ENCODE measurements at regions not wholly inside any gene's neighbourhood (a gene's known extent, or its start where the extent isn't known, plus 50 kb on each side); places are given as distances from the start of the nearest gene placed in this dataset.

DNA sequence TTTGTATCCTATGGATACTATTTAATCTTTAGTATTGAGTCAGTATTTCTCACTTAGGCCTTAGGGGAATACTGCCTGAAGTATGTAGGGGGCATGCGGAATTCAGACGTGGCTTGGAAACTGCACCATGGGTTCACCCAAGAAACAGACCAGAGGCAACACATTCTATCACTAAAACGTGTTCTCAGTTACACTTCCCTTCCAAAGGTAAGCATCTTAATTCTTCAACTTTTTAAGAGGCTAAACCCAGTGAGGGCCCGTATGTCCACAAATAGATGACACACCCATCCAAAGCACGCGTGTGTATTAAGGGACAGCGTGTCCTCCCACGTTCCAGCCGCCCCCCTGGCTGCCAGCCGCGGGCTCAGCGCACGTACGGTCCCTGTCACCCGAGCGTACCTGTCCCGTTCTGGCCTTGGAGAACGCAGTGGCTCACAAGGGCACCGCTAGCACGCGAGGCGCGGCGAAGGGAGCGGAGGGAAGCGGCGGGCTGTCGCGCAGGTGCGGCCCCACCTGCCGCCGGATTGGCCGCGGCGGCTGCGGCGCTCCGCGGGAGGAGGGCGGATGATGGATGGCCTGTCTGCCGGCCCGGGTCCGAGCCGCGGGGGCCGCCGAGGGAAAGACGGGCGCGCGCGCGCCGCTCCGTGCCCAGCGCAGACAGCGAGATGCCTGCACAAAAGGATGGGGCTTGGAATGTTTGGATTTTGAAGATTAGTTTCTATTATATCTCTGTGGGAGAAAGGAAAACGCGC is 1003.9 kb upstream of the NR2F2 start:
- H3K27me3 ChIP-seq (replicated peaks; ENCODE audit: insufficient read depth, low read length), result no peaks in the 10 kb centered on the region
- H4K20me1 ChIP-seq (ENCODE audit: insufficient read depth, low read length), result no peaks in the 10 kb centered on the region
- no peak for TF ChIP-seq EZH2phosphoT487 (IDR thresholded peaks at IDR 0.05; ENCODE audit: low read length)
- no peak for TF ChIP-seq EZH2 (optimal IDR thresholded peaks at IDR 0.05; ENCODE audit: low read depth, low read length)
- TF ChIP-seq, protein P1, sequence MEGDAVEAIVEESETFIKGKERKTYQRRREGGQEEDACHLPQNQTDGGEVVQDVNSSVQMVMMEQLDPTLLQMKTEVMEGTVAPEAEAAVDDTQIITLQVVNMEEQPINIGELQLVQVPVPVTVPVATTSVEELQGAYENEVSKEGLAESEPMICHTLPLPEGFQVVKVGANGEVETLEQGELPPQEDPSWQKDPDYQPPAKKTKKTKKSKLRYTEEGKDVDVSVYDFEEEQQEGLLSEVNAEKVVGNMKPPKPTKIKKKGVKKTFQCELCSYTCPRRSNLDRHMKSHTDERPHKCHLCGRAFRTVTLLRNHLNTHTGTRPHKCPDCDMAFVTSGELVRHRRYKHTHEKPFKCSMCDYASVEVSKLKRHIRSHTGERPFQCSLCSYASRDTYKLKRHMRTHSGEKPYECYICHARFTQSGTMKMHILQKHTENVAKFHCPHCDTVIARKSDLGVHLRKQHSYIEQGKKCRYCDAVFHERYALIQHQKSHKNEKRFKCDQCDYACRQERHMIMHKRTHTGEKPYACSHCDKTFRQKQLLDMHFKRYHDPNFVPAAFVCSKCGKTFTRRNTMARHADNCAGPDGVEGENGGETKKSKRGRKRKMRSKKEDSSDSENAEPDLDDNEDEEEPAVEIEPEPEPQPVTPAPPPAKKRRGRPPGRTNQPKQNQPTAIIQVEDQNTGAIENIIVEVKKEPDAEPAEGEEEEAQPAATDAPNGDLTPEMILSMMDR (IDR thresholded peaks at IDR 0.05; ENCODE audit: low read length), result no peak
- no peaks in the 10 kb centered on the region for H3K9me2 ChIP-seq (replicated peaks; ENCODE audit: insufficient read depth, low read length)
- H3K4me1 ChIP-seq (ENCODE audit: low read length), result no peaks in the 10 kb centered on the region
- H3K79me2 ChIP-seq (ENCODE audit: low read length), result no peaks in the 10 kb centered on the region
- no peak overlapping the region for H3K27ac ChIP-seq (ENCODE audit: low read length)
- no peak overlapping the region for H3K9ac ChIP-seq (ENCODE audit: low read length)
- no peak for DNase-seq
- H3K4me2 ChIP-seq (ENCODE audit: low read depth, low read length), result no peak overlapping the region
- H3F3A ChIP-seq (ENCODE audit: insufficient read depth, low read length), result no peaks in the 10 kb centered on the region
- no peak overlapping the region for H2AFZ ChIP-seq (ENCODE audit: low read length)
- H3K36me3 ChIP-seq (replicated peaks; ENCODE audit: insufficient read depth, low read length), result no peaks in the 10 kb centered on the region
- no peak overlapping the region for H3K4me3 ChIP-seq (ENCODE audit: low read length)
- no peaks in the 10 kb centered on the region for H3K9me3 ChIP-seq (replicated peaks; ENCODE audit: insufficient read depth, low read length)

DNA sequence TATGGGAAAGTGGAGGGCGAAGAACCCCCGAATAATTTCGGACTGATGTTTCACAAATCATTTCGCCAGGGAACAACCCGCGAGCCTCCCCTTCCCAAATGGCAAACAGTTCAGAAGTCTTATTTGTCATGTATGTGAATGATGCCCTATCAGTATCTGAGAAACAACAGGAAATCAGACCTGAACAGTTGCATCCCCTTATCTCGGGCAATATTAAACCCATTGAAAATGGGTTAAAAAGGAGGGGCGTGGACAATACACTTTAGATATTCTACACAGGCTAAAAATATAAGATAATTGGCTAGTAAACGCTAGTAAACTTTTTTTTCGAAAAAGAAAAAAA is 1003.3 kb upstream of the NR2F2 start:
- TF ChIP-seq EZH2phosphoT487 (IDR thresholded peaks at IDR 0.05; ENCODE audit: low read length) (no peak), EZH2 (optimal IDR thresholded peaks at IDR 0.05; ENCODE audit: low read depth, low read length) (no peak)
- TF ChIP-seq, protein P1 (IDR thresholded peaks at IDR 0.05; ENCODE audit: low read length), result no peak

DNA sequence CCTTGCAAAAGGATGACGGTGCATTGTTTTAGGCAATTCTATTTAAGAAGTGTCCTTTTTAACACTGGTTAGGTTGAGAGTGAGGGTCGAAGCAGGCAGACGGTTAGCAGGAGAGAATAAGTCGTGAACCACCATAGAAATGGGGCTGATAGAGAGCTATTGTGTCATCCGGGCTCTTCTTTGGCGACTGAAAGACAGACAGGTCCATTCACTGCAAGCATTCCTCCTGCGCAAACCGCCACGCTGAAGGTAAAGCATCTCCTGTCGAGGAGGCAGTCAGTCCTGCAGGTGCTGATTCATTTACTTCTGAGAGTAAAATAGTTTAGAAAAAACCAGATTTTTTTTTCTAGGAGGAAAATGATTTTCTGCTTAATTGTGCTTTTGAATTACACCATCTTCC is 1002.8 kb upstream of the NR2F2 start:
- no peak overlapping the region for H2AFZ ChIP-seq (ENCODE audit: low read length)
- H3F3A ChIP-seq (ENCODE audit: insufficient read depth, low read length), result no peaks in the 10 kb centered on the region
- H3K36me3 ChIP-seq (replicated peaks; ENCODE audit: insufficient read depth, low read length), result no peaks in the 10 kb centered on the region
- no peak overlapping the region for H3K4me3 ChIP-seq (ENCODE audit: low read length)
- H3K4me1 ChIP-seq (ENCODE audit: low read length), result no peaks in the 10 kb centered on the region
- H4K20me1 ChIP-seq (ENCODE audit: insufficient read depth, low read length), result no peaks in the 10 kb centered on the region
- no peaks in the 10 kb centered on the region for H3K79me2 ChIP-seq (ENCODE audit: low read length)
- no peak for DNase-seq
- H3K4me2 ChIP-seq (ENCODE audit: low read depth, low read length), result no peak overlapping the region
- H3K27ac ChIP-seq (ENCODE audit: low read length), result no peak overlapping the region
- no peak overlapping the region for H3K9ac ChIP-seq (ENCODE audit: low read length)
- no peaks in the 10 kb centered on the region for H3K9me2 ChIP-seq (replicated peaks; ENCODE audit: insufficient read depth, low read length)
- H3K9me3 ChIP-seq (replicated peaks; ENCODE audit: insufficient read depth, low read length), result no peaks in the 10 kb centered on the region
- TF ChIP-seq EZH2 (optimal IDR thresholded peaks at IDR 0.05; ENCODE audit: low read depth, low read length) (no peak), EZH2phosphoT487 (IDR thresholded peaks at IDR 0.05; ENCODE audit: low read length) (no peak)
- TF ChIP-seq, protein P1 (IDR thresholded peaks at IDR 0.05; ENCODE audit: low read length), result no peak
- no peaks in the 10 kb centered on the region for H3K27me3 ChIP-seq (replicated peaks; ENCODE audit: insufficient read depth, low read length)

More for the DNA sequence above, 1003.3 kb upstream of the NR2F2 start:
- H3K27ac ChIP-seq (ENCODE audit: low read length), result no peak overlapping the region
- no peaks in the 10 kb centered on the region for H3K4me1 ChIP-seq (ENCODE audit: low read length)
- no peak overlapping the region for H3K4me3 ChIP-seq (ENCODE audit: low read length)
- H3F3A ChIP-seq (ENCODE audit: insufficient read depth, low read length), result no peaks in the 10 kb centered on the region
- no peak overlapping the region for H3K9ac ChIP-seq (ENCODE audit: low read length)
- no peaks in the 10 kb centered on the region for H3K9me3 ChIP-seq (replicated peaks; ENCODE audit: insufficient read depth, low read length)
- DNase-seq, result no peak
- no peaks in the 10 kb centered on the region for H3K79me2 ChIP-seq (ENCODE audit: low read length)
- H2AFZ ChIP-seq (ENCODE audit: low read length), result no peak overlapping the region
- no peak overlapping the region for H3K4me2 ChIP-seq (ENCODE audit: low read depth, low read length)
- H4K20me1 ChIP-seq (ENCODE audit: insufficient read depth, low read length), result no peaks in the 10 kb centered on the region
- H3K36me3 ChIP-seq (replicated peaks; ENCODE audit: insufficient read depth, low read length), result no peaks in the 10 kb centered on the region
- H3K9me2 ChIP-seq (replicated peaks; ENCODE audit: insufficient read depth, low read length), result no peaks in the 10 kb centered on the region
- no peaks in the 10 kb centered on the region for H3K27me3 ChIP-seq (replicated peaks; ENCODE audit: insufficient read depth, low read length)

All from MM.1S (cell line).